HG03354 (cell line): ENCODE measurements at regions not wholly inside any gene's neighbourhood (a gene's known extent, or its start where the extent isn't known, plus 50 kb on each side); places are given as distances from the start of the nearest gene placed in this dataset.

ENCODE experiments used
- ATAC-seq: cut with Tn5 transposase; IDR thresholded peaks from one replicate; pipeline ENCODE4 v1.9.1; 2021; ENCODE audit warnings: mild to moderate bottlenecking; ENCODE audit not compliant: unreplicated experiment, poor library complexity, severe bottlenecking

- ATAC-seq, result no peak
These were observed 223.5 kb downstream of the GRIA2 start for GRCh38 chr4:157444014-157444413.

GRCh38 chr4:157443537-157443936 is 223.0 kb downstream of the GRIA2 start:
- no peak for ATAC-seq

DNA sequence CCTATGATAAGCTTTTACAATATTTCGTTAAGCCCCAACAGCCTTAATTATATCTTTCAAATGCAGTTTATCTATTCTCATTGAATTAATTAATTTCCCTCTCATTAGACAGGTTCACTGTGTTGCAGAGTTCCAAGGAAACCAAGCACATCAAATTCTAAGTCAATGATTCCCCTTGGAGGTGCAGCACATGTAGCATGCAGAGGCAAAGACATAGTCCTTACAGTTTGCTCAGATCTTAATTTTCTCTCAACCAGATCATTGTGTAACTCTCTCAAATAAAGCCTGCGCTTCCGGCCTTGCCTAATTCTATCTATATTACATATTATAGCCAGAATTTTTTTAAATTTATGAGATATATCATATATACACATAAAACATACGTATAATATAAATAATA is 205.4 kb downstream of the GRIA2 start:
- no peak for ATAC-seq

DNA sequence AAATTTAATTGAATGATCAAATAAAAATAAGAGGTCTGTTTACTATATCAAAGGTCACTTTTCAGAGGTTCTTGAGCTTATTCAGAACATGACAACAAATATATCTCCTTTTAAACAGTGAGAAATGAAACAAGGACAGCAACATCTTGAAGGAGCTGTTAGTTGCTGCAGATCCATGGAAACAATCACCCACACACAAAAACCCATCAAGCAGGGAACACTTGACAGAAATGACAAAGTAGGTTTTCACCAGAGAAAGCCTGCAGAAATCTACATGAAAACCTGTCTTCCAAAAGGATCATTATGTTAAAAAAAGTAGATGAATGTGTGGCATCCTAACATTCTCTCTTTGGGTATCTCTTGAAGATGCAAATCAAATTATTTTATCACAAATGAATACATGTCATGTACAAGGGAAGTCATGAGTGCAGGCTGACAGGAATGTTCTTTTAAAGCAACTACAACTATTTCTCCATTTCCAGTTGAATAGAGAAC is 203.0 kb downstream of the GRIA2 start:
- no peak for ATAC-seq

DNA sequence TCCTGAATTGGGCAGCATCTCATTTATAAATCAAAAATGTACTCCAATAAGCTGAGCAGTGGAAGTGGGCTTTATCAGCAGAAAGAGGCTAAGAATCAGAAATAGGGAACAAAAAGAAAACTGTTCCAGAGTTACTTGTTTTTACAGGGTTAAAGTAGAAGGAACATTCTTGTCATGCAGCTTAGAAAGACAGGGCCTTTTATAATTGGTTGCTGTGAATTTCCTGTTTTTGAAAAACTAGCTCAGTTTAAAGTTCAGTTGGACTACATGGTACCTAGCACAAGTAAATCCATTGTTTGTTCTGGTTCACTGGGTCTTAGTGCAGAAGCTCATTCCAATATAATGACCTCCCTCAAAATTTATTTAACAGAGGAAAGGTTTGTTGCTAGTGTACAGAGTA is 200.8 kb downstream of the GRIA2 start:
- no peak for ATAC-seq
